Mucosa of rectum (tissue), 2 donors: ENCODE measurements at regions not wholly inside any gene's neighbourhood (a gene's known extent, or its start where the extent isn't known, plus 50 kb on each side); places are given as distances from the start of the nearest gene placed in this dataset.

Source experiments
- H3K27ac ChIP-seq, 2 donors: one replicate each; pipeline ENCODE4 v1.7.0; 2013; ENCODE audit warnings: inconsistent platforms in 2 of 2, low read depth in 2 of 2, low read length in 2 of 2
- H3K27me3 ChIP-seq, 2 donors: one replicate each; pipeline ENCODE4 v1.7.0; 2013; ENCODE audit warnings: low read length in 2 of 2; ENCODE audit not compliant: control insufficient read depth in 2 of 2, insufficient read depth in 2 of 2
- H3K36me3 ChIP-seq, 2 donors: one replicate each; pipeline ENCODE4 v1.7.0; 2013; ENCODE audit warnings: low read length in 2 of 2; ENCODE audit not compliant: control insufficient read depth in 2 of 2, insufficient read depth in 2 of 2
- H3K4me1 ChIP-seq, 2 donors: one replicate each; pipeline ENCODE4 v1.7.0; 2013; ENCODE audit warnings: low read length in 2 of 2, mild to moderate bottlenecking in 1 of 2; ENCODE audit not compliant: control insufficient read depth in 2 of 2, insufficient read depth in 2 of 2
- H3K4me3 ChIP-seq, 2 donors: one replicate each; pipeline ENCODE4 v1.7.0; 2013; ENCODE audit warnings: low read length in 2 of 2
- H3K9ac ChIP-seq, 2 donors: one replicate each; pipeline ENCODE4 v1.7.0; 2013; ENCODE audit warnings: low read length in 2 of 2, low read depth in 1 of 2, mild to moderate bottlenecking in 1 of 2
- H3K9me3 ChIP-seq, 2 donors: one replicate each; pipeline ENCODE4 v1.7.0; 2013; ENCODE audit warnings: low read length in 2 of 2; ENCODE audit not compliant: control insufficient read depth in 2 of 2
- donor health status: healthy.
- donor health status: Normal muscosa, but diverticular disease.

DNA sequence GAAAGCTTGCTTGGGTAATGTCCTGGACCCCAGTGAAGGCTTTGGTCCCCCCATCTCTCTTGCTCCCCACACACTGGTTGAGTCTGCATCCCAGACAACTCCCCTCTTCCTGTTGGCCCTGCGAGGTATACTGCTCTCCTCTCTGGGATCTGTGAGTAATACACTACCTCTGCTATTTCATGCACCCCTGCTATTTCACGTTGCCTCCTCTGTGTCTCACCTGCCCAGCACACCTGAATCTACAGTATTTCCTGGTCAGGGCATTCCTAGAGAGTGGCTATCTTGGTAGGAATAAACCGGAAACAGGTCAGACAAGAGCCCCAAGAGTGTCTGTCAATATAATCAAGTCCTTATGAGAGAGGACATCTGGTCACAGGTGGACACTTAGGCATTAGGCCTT, 114.3 kb upstream of the ODAD2 start:
- H3K4me3 ChIP-seq: no peak overlapping the region
- no peaks in the 10 kb centered on the region for H3K9me3 ChIP-seq
- no peaks in the 10 kb centered on the region for H3K4me1 ChIP-seq
- H3K9ac ChIP-seq: no peak overlapping the region
- H3K27ac ChIP-seq: no peak overlapping the region
- no peaks in the 10 kb centered on the region for H3K27me3 ChIP-seq
- H3K36me3 ChIP-seq: no peaks in the 10 kb centered on the region

DNA sequence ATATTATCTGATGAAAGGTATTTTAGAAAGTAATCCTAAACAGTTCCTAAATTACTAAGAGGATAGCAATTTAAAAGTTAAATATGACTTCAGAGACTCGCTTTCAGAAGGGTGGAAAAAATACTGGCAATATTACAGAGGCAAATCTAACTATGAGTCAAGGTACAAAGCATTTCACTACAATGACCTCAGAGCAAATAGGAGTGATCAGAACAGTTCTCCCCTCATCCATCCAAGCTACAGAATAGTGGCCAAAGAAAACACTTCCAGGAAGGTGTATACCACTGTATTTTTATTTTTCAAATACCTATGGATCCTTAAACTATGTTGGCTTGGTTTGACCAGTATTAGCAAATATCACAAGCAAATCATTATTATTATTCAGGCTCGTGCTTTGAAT, 112.8 kb upstream of the ODAD2 start:
- Histone ChIP-seq H3K36me3 (no peaks in the 10 kb centered on the region), H3K27ac (no peak overlapping the region), H3K9ac (no peak overlapping the region), H3K9me3 (no peaks in the 10 kb centered on the region), H3K4me1 (no peaks in the 10 kb centered on the region), H3K27me3 (no peaks in the 10 kb centered on the region), H3K4me3 (no peak overlapping the region)

DNA sequence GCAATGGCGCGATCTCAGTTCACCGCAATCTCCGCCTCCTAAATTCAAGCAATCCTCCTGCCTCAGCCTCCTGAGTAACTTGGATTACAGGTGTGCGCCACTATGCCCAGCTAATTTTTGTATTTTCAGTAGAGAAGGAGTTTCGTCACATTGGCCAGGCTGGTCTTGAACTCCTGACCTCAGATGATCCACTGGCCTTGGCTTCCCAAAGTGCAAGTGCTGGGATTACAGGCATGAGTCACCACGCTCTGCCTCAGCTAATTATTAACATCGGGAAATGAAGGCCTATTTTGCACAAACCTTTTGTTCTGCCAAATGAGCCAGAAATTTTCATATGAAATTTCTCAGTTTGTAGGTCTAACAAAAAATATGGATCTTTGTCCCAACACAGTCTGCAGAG, 106.7 kb upstream of the ODAD2 start:
- no peaks in the 10 kb centered on the region for H3K27me3 ChIP-seq
- no peak overlapping the region for H3K4me3 ChIP-seq
- no peaks in the 10 kb centered on the region for H3K4me1 ChIP-seq
- H3K27ac ChIP-seq: no peak overlapping the region
- H3K36me3 ChIP-seq: no peaks in the 10 kb centered on the region
- no peak overlapping the region for H3K9ac ChIP-seq
- H3K9me3 ChIP-seq: no peaks in the 10 kb centered on the region

DNA sequence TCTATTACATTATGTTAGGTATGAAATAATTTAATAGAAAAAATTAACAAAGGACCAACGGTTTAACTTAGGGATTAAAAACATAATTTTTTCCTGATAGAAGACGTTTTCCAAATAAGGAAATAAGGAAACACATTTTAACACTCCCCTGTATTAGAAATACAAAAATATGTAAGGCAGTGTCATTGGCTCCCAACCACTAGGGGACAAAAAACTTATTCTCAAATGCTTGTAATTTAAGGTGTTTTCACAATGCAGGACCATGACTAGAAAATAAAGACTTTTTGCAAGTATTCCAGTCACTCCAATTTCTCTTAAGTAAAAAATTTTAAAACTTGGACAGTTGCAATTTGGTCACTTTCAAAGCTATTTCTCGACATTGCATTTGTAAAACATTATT, 98.8 kb upstream of the ODAD2 start:
- H3K9ac ChIP-seq: no peak overlapping the region
- H3K27ac ChIP-seq: no peak overlapping the region
- no peaks in the 10 kb centered on the region for H3K9me3 ChIP-seq

DNA sequence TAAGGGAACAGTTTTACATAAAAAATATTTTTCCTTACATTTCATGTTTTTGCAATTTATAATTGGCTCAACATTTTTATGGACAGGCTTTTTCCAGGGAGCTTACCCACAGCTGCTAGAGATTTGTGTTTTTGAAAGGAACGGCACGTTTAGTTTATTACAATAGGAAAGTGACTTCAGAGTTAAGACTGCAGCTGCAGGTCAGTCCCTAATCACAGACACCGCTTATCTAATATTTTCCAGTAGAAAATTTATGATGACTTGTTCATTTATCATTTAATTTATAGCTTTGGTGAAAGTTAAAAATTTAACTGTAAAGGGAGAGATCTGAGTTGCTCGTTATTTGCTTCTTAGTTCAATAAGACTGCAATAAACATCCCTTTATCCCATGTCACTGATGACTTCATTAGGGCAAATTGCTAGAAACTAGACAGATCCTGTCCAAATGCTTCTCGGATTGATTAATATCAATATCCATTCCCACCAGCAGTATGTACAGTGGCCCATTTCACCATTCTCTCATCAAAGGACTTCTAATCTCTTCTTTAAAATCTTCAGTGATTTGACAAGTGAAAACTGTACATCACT, 97.0 kb upstream of the ODAD2 start:
- Histone ChIP-seq H3K27me3 (no peaks in the 10 kb centered on the region), H3K9me3 (no peaks in the 10 kb centered on the region), H3K4me1 (no peaks in the 10 kb centered on the region), H3K36me3 (no peaks in the 10 kb centered on the region), H3K27ac (no peak overlapping the region), H3K4me3 (no peak overlapping the region), H3K9ac (no peak overlapping the region)

More for the DNA sequence above, 98.8 kb upstream of the ODAD2 start:
- Histone ChIP-seq H3K4me3 (no peak overlapping the region), H3K36me3 (no peaks in the 10 kb centered on the region), H3K27me3 (no peaks in the 10 kb centered on the region), H3K4me1 (no peaks in the 10 kb centered on the region)

DNA sequence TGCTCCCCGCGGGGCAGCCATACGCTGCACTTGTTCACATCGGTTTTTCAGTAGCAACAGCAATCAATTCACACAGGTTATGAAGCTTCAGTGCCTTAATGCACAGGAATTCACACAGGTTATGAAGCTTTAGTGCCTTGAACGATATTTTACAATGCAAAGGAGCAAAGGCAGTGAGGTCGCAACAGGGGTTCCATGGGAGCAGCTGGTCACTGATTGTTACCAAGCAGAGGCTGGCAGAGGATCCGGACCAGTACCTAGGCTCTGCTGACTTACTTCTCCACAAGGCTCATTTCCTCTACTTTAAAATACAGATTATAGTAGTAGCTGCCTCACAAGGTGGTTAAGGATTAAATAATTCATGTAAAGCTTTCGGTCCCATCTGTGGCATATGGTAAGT, 95.2 kb upstream of the ODAD2 start:
- Histone ChIP-seq H3K4me3 (no peak overlapping the region), H3K4me1 (no peaks in the 10 kb centered on the region), H3K36me3 (no peaks in the 10 kb centered on the region), H3K27ac (no peak overlapping the region), H3K27me3 (no peaks in the 10 kb centered on the region), H3K9me3 (no peaks in the 10 kb centered on the region), H3K9ac (no peak overlapping the region)

DNA sequence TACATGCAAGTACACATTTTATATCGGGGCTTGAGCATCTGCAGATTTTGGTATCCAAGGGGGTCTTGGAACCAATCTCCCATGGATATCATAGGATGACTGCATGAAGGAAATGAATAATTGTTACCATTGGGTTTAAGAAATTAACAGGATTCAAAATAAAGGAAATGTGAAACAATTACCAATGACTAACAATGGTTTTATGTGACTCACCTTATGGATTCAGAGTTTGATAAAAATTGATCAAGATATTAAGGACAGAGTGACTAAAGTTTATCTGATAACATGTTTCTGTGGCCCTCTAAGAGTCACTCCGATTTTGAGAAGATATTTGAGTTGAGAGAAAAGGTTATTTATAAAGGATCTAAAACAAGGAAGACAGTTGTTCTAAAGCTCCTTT, 93.0 kb upstream of the ODAD2 start:
- Histone ChIP-seq H3K27ac (no peak overlapping the region), H3K36me3 (no peaks in the 10 kb centered on the region), H3K4me3 (no peak overlapping the region), H3K27me3 (no peaks in the 10 kb centered on the region), H3K4me1 (no peaks in the 10 kb centered on the region), H3K9ac (no peak overlapping the region), H3K9me3 (no peaks in the 10 kb centered on the region)

DNA sequence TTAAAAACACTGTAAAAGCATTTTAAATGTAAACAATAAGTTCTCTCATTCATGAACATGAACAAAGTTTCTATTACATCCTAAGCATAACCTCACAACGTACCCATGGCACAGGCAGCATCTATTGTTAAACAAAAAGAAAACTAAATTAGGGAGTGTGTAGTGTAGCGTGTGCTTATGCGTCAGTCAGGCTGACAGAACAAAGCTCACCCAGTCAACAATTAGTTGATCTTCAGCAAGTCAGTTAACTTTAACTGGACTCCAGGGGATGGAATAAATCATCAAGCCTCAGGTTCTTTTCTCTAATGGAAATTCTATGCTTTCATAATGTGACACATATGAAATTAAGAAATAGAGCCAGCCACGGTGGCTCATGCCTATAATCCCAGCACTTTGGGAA, 91.6 kb upstream of the ODAD2 start:
- no peak overlapping the region for H3K27ac ChIP-seq
- no peaks in the 10 kb centered on the region for H3K4me1 ChIP-seq
- H3K9me3 ChIP-seq: no peaks in the 10 kb centered on the region
- H3K4me3 ChIP-seq: no peak overlapping the region
- no peaks in the 10 kb centered on the region for H3K27me3 ChIP-seq
- no peak overlapping the region for H3K9ac ChIP-seq
- no peaks in the 10 kb centered on the region for H3K36me3 ChIP-seq

DNA sequence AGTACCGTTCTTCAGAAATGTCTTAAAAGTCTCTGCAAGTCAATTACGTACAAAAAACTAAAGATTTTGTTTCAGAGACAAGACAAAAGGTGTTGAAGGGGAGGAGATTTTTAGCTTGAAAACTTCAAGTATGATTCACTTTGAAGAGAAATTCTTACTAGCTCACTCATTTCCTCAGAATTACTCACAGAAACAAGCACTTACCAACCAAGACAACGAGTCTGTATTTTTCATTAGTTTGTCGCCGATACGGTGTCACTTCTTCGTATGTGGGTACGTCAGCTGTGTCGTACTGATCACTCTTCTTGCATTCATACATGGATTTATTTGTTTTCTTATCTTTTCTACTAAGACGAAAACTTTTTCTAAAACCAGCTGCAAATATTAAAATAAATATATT, 90.6 kb upstream of the ODAD2 start:
- Histone ChIP-seq H3K36me3 (no peaks in the 10 kb centered on the region), H3K27ac (no peak overlapping the region), H3K4me1 (no peaks in the 10 kb centered on the region), H3K9ac (no peak overlapping the region), H3K9me3 (no peaks in the 10 kb centered on the region), H3K27me3 (no peaks in the 10 kb centered on the region), H3K4me3 (no peak overlapping the region)

DNA sequence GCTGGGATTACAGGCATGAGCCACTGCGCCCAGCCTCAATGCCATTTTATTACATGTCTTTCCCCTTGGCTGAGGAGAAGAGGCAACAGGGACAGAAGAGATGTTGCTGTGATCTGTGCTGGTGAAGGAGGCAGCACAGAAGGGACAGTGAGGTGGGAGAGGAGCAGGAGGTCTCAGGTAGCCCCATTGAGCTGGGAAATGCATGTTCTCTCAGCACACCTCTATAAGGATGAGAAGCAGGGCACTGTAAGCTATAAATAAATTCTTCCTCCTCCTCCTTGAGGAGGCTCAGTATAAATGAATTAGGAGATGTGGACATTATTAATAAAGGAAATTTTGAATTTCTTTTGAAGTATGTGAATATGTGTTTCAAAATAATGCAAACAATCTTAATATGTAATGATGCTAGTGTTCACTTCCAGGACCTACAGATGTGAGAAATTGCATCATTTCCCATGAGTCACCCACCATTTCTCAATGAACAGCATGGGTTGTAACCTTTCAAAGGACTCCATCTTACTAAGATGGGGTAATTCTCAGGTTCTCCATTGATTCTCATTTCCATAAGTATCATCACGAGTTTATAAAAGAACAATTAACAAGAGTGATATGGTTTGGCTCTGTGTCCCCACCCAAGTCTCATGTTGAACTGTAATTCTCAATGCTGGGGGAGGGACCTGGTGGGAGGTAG, 88.9 kb upstream of the ODAD2 start:
- H3K9me3 ChIP-seq: no peaks in the 10 kb centered on the region
- no peaks in the 10 kb centered on the region for H3K4me1 ChIP-seq
- no peak overlapping the region for H3K27ac ChIP-seq
- no peak overlapping the region for H3K9ac ChIP-seq
- no peaks in the 10 kb centered on the region for H3K27me3 ChIP-seq
- no peak overlapping the region for H3K4me3 ChIP-seq
- H3K36me3 ChIP-seq: no peaks in the 10 kb centered on the region
